HG03442 (cell line): ENCODE measurements at regions not wholly inside any gene's neighbourhood (a gene's known extent, or its start where the extent isn't known, plus 50 kb on each side); places are given as distances from the start of the nearest gene placed in this dataset.
"Not testable (repeated sequence)": the region's sequence is repeated elsewhere in the genome, so short reads cannot be mapped to it uniquely, and the experiment has no call there.

Experiments
- ATAC-seq: cut with Tn5 transposase; IDR thresholded peaks from one replicate; pipeline ENCODE4 v1.9.1; 2021; ENCODE audit warnings: mild to moderate bottlenecking, moderate library complexity; ENCODE audit not compliant: unreplicated experiment

DNA sequence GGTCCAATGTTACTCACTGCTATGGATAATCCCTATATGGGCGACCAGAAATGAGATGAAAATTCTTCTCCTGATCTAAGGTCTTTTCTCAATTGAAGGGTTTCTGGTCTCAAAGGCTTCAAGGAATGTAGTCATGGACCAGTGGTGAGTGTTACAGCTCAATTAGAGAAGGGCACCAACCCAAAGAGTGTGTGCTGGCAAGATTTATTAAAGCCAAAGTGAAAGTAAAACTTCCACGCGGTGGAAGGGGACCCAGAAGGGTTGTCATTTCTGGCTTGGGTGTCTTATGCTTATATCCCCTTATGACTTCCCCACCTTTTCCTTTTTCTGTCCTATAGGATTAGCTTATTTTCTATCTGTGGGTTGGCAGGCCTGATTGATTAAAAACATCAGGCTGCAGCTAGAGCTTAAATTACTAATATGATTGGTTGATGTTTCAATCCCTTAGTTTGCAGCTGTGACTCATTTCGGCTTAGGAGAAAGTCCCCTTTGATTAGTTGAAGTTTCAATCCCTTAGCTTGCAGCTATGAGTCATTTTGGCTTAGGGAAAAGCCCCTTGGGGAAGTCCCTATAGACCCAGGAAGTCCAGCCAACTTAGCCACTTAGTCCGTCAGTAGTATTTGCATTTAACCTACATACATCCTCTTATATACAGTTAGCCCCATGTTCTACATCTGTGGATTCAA lies 179.5 kb upstream of the NLGN4Y start:
- peak; percentile 49 for ATAC-seq

- ATAC-seq = no peak
These were observed 172.7 kb upstream of the NLGN4Y start for GRCh38 chrY:14351590-14351989.

GRCh38 chrY:14356154-14356553 lies 168.2 kb upstream of the NLGN4Y start:
- ATAC-seq = no peak

GRCh38 chrY:14360748-14361500 lies 163.4 kb upstream of the NLGN4Y start:
- no peak for ATAC-seq

- no peak for ATAC-seq
These were observed 150.7 kb upstream of the NLGN4Y start for GRCh38 chrY:14373608-14374007.

- no peak for ATAC-seq
These were observed 146.1 kb upstream of the NLGN4Y start for GRCh38 chrY:14378217-14378616.

DNA sequence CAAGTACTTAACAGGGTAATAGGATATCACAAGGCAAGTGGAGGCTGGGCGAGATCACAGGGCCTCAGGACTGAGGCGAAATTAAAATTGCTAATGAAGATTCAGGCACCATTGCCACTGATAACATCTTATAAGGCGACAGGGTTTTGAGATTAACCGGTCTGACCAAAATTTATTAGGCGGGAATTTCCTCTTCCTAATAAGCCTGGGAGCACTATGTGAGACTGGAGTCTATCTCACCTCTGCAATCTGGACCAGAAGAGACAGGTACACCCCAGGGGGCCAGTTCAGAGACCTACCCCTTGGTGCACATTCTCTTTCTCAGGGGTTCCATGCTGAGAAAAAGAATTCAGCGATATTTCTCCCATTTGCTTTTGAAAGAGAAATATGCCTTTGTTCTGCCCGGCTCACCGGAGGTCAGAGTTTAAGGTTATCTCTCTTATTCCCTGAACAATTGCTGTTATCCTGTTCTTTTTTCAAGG lies 113.7 kb upstream of the NLGN4Y start:
- not testable (repeated sequence) for ATAC-seq

- no peak for ATAC-seq
These were observed 113.0 kb upstream of the NLGN4Y start for GRCh38 chrY:14411334-14411733.

GRCh38 chrY:14436546-14436945 lies 87.8 kb upstream of the NLGN4Y start:
- ATAC-seq = no peak

GRCh38 chrY:14437626-14438025 lies 86.7 kb upstream of the NLGN4Y start:
- no peak for ATAC-seq

DNA sequence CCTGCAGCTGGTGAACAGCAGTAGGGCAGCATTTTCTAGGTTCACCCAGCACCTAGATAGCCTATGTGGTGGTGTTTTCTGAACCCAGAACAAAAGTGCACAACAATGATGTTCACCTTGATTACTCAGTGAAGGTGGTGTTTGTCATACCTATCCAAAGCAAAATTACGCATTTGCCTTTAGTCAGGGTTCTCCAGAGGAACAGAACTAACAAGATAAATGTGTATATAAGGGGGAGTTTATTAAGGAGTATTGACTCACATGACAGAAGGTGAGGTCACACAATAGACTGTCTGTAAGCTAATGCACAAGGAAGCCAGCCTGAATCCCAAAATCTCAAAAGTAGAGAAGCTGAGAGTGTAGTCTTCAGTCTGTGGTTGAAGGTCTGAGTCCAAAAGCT lies 85.9 kb upstream of the NLGN4Y start:
- ATAC-seq = no peak

GRCh38 chrY:14444550-14444949 lies 79.8 kb upstream of the NLGN4Y start:
- ATAC-seq = no peak

GRCh38 chrY:14468151-14468683 lies 56.1 kb upstream of the NLGN4Y start:
- no peak for ATAC-seq

GRCh38 chrY:14472421-14472820 lies 51.9 kb upstream of the NLGN4Y start:
- ATAC-seq = no peak

- no peak for ATAC-seq
These were observed 51.0 kb upstream of the NLGN4Y start for GRCh38 chrY:14473320-14473719.
